HG02973 (cell line): ENCODE measurements at regions not wholly inside any gene's neighbourhood (a gene's known extent, or its start where the extent isn't known, plus 50 kb on each side); places are given as distances from the start of the nearest gene placed in this dataset.

Experiments
- ATAC-seq: cut with Tn5 transposase; IDR thresholded peaks from one replicate; pipeline ENCODE4 v1.9.1; 2021; ENCODE audit warnings: moderate library complexity; ENCODE audit not compliant: unreplicated experiment

DNA sequence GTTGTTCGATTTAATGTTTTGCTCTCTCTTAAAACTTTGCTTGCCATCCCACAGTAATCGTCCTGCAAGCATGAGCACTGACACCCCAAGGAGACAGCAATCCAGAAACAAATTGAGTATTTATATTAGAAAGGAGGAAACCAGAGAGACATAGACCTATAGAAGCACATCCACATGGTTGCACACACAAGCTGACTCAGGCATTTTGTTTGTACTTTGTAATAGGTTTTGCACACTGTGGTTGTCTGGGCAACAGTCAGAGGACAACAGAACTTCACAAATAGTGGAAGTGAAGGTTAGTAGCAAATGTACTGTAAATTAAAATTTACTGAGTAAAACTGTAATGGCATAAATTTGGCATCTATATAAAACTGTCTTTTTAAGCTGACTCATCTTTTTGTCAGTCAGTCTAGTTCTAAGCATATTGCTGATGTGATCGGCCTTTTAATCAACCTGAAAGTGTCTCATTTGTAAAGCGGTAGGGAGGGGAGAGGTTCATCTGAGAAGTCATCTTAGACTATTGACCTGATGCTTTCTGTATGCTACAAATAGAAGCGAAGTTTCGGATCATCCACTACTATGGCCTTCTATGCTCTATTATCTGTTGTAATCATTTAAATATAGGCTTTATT is 1624.7 kb downstream of the ARAP2 start:
- ATAC-seq = no peak

DNA sequence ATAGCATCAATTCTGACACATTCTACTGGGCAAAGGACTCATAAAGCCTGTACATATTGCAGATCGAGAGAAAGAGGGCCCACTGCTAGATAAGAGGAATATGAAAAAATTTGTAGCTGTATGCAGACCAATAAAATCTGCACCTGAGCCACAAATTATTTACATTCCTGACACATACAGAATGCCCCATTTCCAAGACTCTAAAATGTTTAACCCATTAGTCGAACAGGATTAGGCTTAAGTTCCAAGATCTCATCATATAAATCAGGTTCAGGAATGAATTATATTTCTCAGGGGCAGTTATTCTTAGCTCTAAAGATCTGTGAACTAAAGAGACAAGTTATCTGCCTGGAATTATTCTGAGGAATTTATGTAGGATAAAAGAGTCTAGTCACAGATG is 1615.8 kb downstream of the ARAP2 start:
- ATAC-seq = no peak

DNA sequence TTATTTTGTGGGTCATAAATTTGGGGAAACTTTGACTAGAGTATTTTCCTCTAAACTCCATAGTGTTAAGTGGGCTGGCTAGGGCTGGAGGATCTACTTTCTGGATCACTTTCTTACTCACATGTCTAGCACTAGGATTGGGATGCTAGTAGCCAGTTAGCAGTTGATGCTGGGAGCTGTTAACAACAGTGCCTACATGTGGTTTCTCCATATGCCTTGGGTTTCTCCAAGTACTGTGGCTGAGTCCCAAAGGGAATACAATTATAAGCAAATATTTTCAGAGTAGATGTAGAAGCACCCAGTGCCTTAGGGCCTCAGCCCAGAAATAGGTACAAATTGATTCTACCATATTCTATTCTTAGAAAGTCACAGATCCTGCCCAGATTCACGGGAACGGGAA is 1614.9 kb downstream of the ARAP2 start:
- ATAC-seq = no peak

DNA sequence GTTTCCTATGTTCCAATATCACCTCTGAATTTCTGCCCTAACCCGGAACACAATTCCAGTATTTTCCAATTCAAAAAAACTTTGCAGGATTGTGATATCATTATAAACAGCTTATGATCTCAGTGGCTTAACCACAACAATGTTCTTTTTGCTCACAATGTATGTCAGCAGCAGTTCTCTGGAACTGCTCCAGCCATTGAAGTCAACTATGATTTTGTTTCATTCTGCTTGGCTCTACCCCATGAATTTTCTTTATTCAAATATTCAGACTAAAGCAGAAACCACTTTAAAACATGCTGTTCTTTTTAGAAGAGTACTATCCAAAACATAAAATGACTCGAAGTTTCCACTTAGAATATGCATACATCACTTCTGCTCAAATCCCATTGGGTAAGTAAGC is 1611.1 kb downstream of the ARAP2 start:
- no peak for ATAC-seq

DNA sequence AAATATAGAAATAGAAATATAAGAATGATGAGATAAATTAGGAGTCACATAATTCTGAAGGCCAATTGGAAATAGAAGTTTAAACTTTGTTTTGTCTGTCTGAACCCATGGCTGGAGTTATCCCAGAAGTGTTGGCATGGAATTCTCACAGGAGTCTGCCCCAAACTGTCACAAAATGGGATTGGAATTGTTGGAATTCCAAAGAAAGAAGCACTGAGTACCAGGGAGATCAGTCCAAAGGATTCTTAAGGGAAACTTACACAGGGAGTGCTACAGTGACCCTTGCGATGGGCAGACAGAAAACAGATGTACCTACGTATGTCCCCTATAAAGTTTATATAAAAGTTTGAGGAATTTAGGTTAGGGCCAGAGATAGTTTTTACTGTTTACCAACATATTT is 1607.7 kb downstream of the ARAP2 start:
- no peak for ATAC-seq

DNA sequence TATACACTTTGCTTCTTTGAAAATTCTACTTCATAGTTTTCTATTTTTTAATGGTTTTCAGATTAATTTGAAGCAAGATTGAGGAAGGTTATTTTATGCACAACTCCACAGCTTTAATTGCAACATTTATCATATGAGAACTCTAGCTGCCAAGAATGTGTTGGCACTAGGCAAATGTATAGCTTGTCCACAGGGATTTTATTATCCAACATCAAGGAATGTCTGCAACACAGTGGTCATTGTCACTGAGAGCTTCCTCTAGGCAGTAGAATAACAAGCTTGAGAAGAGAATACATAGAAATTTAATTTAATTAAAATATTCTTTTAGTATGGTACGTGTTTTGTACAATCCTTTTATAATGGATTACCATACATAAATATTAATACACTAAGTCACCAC is 1600.8 kb downstream of the ARAP2 start:
- ATAC-seq = no peak

DNA sequence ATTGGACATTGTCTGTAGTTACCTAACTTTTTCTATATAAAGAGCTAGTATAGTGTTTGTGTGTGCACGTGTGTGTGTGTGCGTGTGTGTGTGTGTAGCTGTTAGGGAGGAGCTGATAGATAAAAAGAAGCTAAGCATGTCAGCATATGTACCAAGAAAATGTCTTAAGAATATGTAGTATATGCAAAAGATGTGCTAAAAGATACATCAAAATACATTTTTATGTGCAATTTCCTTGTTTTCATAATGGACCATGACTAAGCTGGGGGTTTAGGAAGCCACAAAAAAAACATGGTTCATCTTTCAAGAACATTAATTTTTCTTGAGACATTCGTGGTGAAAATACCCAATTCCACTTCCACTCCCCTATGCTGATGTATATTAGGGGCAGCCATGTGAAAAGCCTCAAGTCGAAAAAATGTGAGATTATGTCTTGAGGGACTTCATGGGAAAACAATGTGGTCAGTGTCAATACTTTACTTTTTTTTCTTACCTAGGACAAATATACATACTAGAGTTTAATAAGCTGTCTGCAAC is 1599.7 kb downstream of the ARAP2 start:
- no peak for ATAC-seq

DNA sequence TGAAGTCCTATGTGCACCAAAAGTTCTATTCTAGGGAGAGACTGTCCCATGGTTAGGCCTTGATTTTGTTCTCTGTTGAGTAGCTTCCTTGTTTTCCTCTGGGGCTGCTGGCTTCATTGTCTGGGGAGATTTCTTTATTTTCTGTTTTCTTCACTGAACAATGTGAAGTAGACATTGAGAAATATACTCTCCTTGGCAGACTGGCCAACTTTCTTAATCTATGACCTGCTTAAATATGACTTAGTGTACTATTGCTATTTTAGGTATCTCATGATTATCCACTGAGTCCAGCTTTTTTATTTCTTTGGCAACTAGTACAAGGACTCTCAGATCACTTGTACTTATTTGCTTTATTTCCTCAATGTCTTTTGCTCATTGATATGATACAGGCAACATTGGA is 1594.6 kb downstream of the ARAP2 start:
- no peak for ATAC-seq

DNA sequence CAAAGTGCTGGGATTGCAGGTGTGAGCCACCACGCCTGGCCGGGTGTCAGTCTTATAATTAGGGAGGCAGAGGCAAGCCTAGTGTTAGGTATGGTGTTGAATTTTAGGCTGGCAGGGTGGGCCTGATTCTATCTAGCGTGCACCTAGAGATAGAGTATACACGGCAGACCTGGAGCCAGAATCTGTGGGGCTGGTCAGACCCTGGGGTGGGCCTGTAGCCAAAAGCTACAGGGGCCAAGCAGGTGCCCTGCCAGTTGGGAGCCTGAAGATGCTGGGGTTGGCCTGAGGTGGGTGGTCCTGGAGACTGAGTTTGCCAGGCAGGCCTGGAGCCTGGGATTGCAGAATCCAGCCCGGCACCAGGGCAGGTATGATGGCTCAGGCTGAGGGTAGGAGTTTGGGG is 1580.3 kb downstream of the ARAP2 start:
- no peak for ATAC-seq

DNA sequence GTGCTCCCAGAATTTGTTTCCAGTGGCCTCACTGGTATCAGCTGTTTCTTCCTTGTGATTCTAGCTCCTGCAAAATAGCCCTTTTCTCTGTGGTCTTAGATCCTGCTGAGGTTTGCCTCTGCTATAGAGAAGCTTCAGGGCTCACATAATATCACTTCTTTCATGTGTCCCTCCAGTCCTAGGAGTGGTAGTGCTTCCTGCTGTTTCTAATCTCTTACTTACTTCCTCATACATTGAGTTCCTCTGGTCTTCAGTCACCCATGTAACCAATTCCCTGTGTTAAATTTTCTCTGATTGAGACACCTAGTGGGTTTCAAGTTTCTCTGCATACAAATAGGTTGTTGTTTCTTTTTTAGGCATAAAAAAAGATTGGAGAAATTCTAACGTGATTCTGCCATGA is 1567.9 kb downstream of the ARAP2 start:
- no peak for ATAC-seq

DNA sequence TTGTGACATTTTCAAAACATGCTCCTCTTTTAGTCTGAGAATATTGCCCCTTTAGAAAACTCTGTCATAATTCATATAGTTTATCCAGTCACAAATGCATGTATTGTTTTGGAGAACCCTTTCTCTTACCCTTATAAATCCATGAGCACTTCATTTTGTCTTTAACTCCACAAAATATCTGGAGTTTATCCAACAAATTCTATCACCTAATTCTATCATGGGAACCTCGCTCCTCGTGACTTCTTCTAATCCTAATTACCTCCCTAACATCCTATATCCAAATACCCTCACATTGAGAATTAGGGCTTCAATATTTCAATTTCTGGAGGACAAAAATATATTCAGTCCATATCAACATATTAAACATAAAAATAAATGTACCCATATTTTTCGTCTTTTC is 1565.9 kb downstream of the ARAP2 start:
- no peak for ATAC-seq

DNA sequence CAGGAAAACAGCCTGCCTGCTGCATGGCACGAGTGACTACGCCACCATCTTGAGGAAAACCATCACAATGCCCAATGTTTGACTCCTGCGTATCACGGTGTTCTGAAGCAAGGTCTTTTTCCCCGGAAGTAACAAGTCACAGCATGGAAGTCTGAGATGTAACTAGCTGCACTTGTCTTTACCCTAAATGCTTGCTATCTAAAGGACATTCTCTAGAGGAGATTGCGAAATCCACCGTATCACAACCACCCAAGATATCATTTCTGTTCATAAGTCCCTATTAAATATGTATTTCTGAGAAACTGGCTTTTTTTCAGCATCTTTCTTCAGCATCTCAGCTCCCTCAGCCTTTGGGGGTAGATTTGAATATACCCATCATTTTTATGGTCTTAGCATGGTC is 1565.1 kb downstream of the ARAP2 start:
- ATAC-seq = no peak

DNA sequence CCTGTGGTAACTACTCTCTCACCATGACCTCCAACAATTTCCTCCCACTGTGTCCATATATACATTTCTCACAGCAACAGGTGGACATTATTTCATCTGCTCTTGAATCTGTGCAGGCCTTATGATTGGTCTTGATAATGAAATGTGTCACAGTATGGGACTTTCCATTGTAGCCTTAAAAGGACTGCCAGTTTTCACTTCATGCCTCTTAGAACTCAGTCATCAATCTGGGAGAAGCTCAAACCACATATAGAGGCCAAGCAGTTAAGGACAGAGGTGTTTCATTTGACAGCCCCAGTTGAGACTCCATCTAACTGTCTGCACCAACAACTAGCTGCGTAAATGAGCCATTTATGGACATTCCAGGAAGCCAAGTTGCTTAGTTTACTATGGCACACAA is 1534.8 kb downstream of the ARAP2 start:
- no peak for ATAC-seq

DNA sequence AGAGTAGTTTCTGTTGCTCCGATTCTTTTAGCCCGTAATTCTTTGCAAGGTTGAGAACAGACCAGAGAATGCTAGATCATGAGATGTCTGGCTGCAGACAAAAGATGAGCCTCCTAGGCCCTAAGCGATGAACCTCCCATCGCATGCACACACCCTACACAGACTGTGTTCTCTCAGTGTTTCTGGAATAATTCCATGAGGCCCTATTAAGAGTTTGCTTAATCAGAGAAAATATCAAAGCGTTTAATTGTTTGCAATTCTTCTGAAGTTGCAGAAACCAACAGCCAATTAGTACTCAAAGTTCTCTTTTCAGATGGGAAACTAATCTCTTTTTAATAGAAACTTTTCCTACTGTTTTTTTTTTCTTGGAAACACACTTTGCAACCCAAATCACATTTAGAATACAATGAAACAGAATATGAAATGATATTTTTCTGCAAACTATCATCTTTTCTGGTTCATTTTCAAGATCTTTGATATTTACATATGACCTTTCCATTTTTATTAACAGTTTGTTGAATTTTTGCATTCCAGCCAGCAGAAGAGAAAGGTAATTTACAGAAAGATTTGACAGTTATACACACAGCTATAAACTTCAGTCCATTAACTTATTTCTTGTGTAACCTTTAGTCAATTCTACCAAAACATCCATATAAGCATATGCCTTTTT is 1525.6 kb downstream of the ARAP2 start:
- no peak for ATAC-seq

DNA sequence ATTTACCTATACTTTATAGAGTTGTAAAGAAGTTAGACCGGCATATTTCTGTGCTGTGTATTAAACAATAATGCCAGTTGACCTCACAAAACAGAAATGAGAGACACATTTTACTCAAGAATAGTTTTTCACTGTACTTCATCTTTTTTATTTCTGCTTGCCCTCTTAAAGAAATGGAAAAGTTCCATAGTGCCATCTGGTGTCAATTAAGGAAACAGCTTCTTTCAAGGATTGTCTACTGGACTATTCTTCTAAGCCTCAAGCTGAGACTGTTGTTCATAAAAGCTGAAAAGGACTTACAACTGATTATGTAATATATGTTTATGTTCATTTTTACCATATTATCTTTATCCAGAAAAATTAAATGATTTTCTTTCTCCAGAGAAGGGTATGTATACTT is 1523.7 kb downstream of the ARAP2 start:
- ATAC-seq = no peak

DNA sequence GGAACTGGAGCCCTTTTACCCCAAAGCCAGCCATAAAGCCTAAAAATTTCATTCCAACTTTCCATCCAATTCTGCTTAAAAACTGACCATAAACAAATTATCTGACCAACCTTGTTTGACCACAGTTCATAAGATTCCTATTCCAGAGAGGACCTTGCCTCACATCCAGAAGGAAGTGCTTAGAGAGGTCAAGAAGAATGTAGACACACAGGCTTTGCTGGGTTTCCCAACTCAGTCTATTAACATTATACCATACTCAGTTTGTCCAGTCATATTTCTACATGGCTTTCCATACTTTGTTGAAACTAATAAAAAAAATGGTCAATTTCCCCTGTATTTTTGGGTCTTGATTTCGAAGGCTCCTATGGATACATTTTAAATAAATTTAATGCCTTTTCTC is 1522.5 kb downstream of the ARAP2 start:
- no peak for ATAC-seq

DNA sequence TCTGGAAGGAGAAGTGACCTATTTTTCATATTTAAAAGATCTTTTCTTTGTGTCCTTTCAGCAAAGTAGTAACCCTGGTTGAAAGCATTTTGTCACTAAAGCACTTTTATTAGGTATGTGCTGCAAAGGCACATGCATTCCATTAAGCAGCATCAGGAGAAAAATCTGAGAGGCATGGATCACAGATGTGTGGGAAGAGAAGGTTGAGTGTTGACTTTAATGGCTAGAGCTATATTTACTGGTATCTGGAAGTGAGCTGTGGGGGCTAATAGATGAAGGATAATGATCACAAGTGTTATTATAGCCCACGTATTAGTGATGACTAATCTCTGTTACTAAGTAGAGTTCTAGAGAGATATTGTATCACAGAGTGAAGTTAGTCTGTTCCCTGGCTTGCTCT is 1520.7 kb downstream of the ARAP2 start:
- ATAC-seq = no peak

DNA sequence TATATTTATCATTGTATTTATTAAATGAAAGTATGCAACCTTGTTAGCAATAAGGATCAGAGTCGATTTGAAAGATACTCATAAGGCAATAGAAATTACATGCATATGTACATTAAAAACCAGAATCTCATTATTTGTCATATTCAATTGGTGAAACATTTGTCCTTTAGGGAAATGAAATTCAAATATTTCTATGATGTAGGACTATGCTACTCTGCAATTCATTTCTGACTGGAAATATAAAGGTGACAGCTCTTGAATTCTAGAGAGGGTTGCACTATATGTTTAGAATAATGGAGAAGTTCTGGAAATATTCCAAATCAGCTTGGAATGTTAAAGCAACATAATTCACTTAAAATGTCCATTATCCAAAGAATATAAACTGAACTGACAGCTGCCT is 1519.8 kb downstream of the ARAP2 start:
- ATAC-seq = no peak

DNA sequence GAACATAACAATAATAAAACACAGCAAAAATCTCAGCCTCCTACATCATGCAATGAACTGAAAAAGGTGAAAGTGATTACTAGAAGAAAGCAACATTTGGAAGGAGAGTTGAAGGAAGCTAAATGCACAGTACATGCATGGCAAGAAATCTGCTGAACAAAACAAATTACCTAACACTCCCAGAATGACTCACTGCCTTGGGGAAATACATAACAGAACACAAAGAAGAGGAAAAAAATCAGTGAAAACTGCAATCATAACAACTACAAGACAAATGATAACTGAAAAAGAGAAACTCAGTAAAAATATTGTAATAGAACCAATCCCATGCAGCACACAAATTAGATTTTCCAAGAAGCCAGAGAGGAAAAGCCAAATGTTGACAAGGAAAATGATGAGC is 1513.2 kb downstream of the ARAP2 start:
- ATAC-seq = no peak

DNA sequence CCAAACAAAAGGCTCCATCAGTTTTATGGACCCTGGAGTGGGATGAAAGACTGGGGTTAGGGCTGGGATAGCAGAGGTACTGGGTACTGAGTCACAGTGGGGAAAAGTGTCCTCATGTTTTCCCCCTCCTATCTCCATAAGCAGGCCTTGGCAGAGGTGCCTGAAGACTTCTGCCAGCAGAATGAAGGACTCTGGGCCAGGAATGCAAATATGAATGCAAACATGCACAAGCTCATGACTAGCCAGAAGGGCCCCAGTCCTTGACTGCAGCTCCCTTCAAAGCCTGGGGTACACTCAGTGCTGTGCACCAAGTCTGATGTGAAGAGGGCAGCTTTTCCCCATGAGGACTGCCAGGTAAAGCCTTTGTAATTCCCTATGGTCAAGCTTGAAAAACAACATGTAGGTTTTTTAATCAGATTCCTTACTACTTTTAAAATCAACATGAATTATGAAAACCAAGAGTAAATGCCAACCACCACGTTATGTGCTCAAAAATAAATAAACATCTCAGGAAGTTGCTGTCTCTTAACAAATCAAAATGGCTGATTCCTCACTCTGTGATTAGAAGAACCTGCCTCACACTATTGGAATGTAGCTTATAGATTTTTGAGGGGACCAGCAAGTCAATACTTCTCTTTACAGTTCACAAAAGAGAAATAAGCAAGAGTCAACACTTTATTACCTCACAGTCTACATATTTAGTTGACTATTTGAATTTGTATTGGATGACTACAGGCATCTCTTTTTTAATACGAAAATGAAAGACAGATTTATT is 1512.0 kb downstream of the ARAP2 start:
- no peak for ATAC-seq

DNA sequence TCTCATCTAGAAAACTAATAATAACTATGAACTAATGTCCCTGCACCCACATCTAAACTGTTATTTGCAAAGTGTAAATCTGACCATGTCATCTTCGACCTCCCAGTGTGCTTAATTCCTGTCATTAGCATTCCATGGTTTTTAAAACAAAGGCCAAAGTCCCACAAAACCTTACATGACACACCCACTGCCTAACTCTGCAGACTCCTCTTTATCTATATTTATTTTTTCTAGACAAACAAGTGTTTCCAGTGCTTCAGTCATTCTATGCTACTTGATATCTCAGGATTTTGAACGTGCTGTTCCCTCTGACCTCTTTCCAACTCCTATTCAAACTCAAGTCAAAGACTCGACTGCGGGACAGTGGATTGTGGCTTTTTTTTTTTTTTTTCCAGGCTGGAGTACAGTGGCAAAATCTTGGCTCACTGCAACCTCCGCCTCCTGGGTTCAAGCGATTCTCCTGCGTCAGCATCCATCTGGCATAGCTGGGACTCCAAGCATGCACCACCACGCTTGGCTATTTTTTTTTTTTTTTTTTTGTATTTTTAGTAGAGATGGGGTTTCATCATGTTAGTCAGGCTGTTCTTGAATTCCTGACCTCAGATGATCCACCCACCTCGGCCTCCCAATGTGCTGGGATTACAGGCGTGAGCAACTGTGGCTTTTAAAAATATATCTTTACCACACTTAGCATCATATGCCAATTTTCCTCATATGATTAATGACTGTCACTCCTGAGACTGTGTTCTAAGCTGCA is 1511.0 kb downstream of the ARAP2 start:
- ATAC-seq = no peak
